Gastroesophageal sphincter (tissue), 4 donors: ENCODE measurements at regions not wholly inside any gene's neighbourhood (a gene's known extent, or its start where the extent isn't known, plus 50 kb on each side); places are given as distances from the start of the nearest gene placed in this dataset.

Source experiments
- ATAC-seq: fragments of 150-250 bp; one replicate; pipeline ENCODE4 v1.9.1; 2016; ENCODE audit warnings: mild to moderate bottlenecking, moderate library complexity
- H3K27ac ChIP-seq, 4 donors: fragments of 200-600 bp; sonication (generic) in 3 of 4; 1 replicate in 3 of 4; 2 replicates in 1 of 4; pipeline ENCODE4 v1.5.1; 2016 to 2019
- H3K27me3 ChIP-seq: fragments of 200-600 bp; sonication (generic); one replicate; pipeline ENCODE4 v1.5.1; 2019
- H3K36me3 ChIP-seq, 2 donors: fragments of 200-600 bp; sonication (generic); one replicate each; pipeline ENCODE4 v1.5.1; 2019; ENCODE audit warnings: control low read depth in 1 of 2
- H3K4me1 ChIP-seq, 3 donors: fragments of 200-600 bp; sonication (generic); 1 replicate in 2 of 3; 2 replicates in 1 of 3; pipeline ENCODE4 v1.5.1; 2016 to 2019; ENCODE audit warnings: control low read depth in 2 of 3
- H3K4me3 ChIP-seq, 2 donors: fragments of 200-600 bp; sonication (generic); one replicate each; pipeline ENCODE4 v1.5.1; 2019; ENCODE audit warnings: mild to moderate bottlenecking in 1 of 2, moderate library complexity in 1 of 2
- H3K9me3 ChIP-seq, 3 donors: fragments of 200-600 bp; sonication (generic); one replicate each; pipeline ENCODE4 v1.5.1; 2017 to 2019; ENCODE audit warnings: control low read depth in 2 of 3
- CTCF ChIP-seq, 4 experiments: fragments of 200-600 bp in 2 of 4; fragments of 450-650 bp in 2 of 4; sonication (generic) in 1 of 4; IDR thresholded peaks; one replicate each; pipeline ENCODE4 v1.5.1; 2017 to 2019; ENCODE audit warnings: antibody characterized with exemption in 4 of 4, mild to moderate bottlenecking in 2 of 4, moderate library complexity in 2 of 4
- EP300 ChIP-seq: sonication (generic); formaldehyde crosslinking; IDR thresholded peaks from one replicate; pipeline ENCODE4 v1.6.1; 2017; ENCODE audit warnings: antibody characterized with exemption, mild to moderate bottlenecking
- POLR2A ChIP-seq, 2 donors: fragments of 450-650 bp; IDR thresholded peaks; one replicate each; pipeline ENCODE4 v1.6.1; 2017; ENCODE audit warnings: antibody characterized with exemption in 2 of 2, mild to moderate bottlenecking in 2 of 2, moderate library complexity in 1 of 2
- POLR2AphosphoS5 ChIP-seq: sonication (generic); formaldehyde crosslinking; IDR thresholded peaks from one replicate; pipeline ENCODE4 v1.6.1; 2017; ENCODE audit warnings: antibody characterized with exemption
- WGBS, 2 donors: methylation state at CpG; one replicate each; pipeline ENCODE4 v1.1.5; 2018; ENCODE audit warnings: low coverage in 1 of 2; 5-methylcytosine and 5-hydroxymethylcytosine counted together

DNA sequence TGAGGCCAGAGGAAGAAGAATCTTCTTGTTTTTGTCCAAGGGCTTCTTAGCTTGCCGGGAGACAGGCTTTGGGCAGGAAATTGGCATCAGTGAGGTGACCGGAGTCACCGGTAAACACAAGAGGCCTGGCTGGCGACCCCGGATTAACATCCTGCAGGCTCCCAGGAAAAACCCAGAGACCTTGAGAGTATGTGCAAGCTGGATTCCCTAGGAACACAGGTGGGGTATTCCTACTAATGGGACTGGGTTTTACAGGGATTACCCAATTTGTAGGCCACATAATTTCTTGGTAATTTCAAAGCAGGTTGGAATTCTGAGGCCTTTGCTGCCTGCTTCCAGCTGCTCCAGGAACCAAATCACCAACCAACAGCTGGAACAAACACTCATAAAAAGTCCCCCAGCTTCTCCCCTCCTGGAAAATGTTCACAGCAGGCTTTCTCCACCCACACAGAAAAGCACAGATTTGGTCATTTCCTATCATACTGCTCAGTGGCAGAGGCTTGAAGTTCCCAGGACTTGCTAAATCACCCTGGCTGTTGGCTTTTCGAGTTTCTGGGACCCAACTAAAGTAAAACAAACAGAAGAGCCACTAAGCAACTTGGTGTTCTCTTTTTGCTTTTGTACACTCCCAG lies 258.8 kb downstream of the IRF8 start:
- Histone ChIP-seq H3K4me1 (peaks cover 0 to 28% (median 0%) of the 10 kb centered on the region in 3 donors), H3K36me3 (no peaks in the 10 kb centered on the region), H3K27ac (no peak overlapping the region), H3K27me3 (no peaks in the 10 kb centered on the region), H3K9me3 (no peaks in the 10 kb centered on the region), H3K4me3 (no peak overlapping the region)
- TF ChIP-seq EP300 (no peak), CTCF (IDR thresholded peaks at IDR 0.05) (no peak), POLR2AphosphoS5 (no peak), POLR2A (IDR thresholded peaks at IDR 0.05) (no peak)
- WGBS, 2 donors: 30 to 40% methylated on average over 1 to 4 of the region's 6 CpGs
- ATAC-seq: no peak

GRCh38 chr16:86158688-86159360 lies 259.9 kb downstream of the IRF8 start:
- Histone ChIP-seq H3K27ac (no peak overlapping the region), H3K27me3 (no peaks in the 10 kb centered on the region), H3K9me3 (no peaks in the 10 kb centered on the region), H3K4me3 (no peak overlapping the region), H3K36me3 (no peaks in the 10 kb centered on the region), H3K4me1 (peaks cover 0 to 21% (median 0%) of the 10 kb centered on the region in 3 donors)
- TF ChIP-seq POLR2A (IDR thresholded peaks at IDR 0.05) (no peak), POLR2AphosphoS5 (no peak), EP300 (no peak), CTCF (IDR thresholded peaks at IDR 0.05) (peak in 2 of 4 experiments; percentile 21 to 27)
- ATAC-seq: no peak
- WGBS, 2 donors: 36 to 37% methylated on average over 7 to 9 of the region's 10 CpGs

GRCh38 chr16:86165479-86165878 lies 266.5 kb downstream of the IRF8 start:
- no peaks in the 10 kb centered on the region for H3K27me3 ChIP-seq
- no peaks in the 10 kb centered on the region for H3K36me3 ChIP-seq
- TF ChIP-seq EP300 (no peak), POLR2AphosphoS5 (no peak), CTCF (IDR thresholded peaks at IDR 0.05) (no peak), POLR2A (IDR thresholded peaks at IDR 0.05) (no peak)
- H3K9me3 ChIP-seq: peaks cover 0 to 20% (median 0%) of the 10 kb centered on the region in 3 donors
- H3K4me3 ChIP-seq: no peak overlapping the region
- WGBS, 2 donors: 50 to 96% methylated on average over 2 of the region's 2 CpGs
- no peak overlapping the region for H3K27ac ChIP-seq
- H3K4me1 ChIP-seq: no peaks in the 10 kb centered on the region
- ATAC-seq: no peak

GRCh38 chr16:86166414-86166813 lies 267.5 kb downstream of the IRF8 start:
- ATAC-seq: no peak
- TF ChIP-seq POLR2AphosphoS5: no peak
- TF ChIP-seq CTCF (IDR thresholded peaks at IDR 0.05): no peak
- no peak overlapping the region for H3K27ac ChIP-seq
- no peak overlapping the region for H3K4me3 ChIP-seq
- H3K4me1 ChIP-seq: no peaks in the 10 kb centered on the region
- H3K36me3 ChIP-seq: no peaks in the 10 kb centered on the region
- H3K9me3 ChIP-seq: peaks cover 0 to 20% (median 0%) of the 10 kb centered on the region in 3 donors
- no peaks in the 10 kb centered on the region for H3K27me3 ChIP-seq

DNA sequence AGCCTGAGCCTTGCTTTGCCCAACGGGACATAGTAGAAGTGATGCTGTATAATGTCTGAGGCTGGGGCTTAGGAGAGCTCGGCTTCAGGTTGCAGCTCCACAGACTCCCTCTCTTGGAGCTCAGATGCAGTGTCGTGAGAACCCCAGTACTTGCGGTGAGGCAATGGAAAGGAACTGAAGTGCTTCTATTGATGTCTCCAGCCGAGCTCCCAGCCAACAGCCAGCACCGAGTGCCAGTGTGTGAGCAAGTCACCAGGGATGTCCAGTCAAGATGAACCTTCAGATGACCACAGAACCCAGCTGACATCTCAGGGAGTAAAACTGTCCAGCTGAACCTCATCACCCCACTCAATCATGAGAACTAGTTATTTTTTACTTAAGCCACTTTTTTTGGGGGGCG lies 268.1 kb downstream of the IRF8 start:
- TF ChIP-seq POLR2A (IDR thresholded peaks at IDR 0.05) (no peak), POLR2AphosphoS5 (no peak), EP300 (no peak), CTCF (IDR thresholded peaks at IDR 0.05) (no peak)
- H3K27ac ChIP-seq: no peak overlapping the region
- 75 to 100% methylated on average over 1 to 2 of the region's 7 CpGs for WGBS, 2 donors
- H3K9me3 ChIP-seq: peaks cover 0 to 20% (median 0%) of the 10 kb centered on the region in 3 donors
- no peaks in the 10 kb centered on the region for H3K4me1 ChIP-seq
- ATAC-seq: no peak
- H3K27me3 ChIP-seq: no peaks in the 10 kb centered on the region
- no peaks in the 10 kb centered on the region for H3K36me3 ChIP-seq
- H3K4me3 ChIP-seq: no peak overlapping the region
